Peyer's patch (tissue), 4 donors: ENCODE measurements at regions not wholly inside any gene's neighbourhood (a gene's known extent, or its start where the extent isn't known, plus 50 kb on each side); places are given as distances from the start of the nearest gene placed in this dataset.
A peak's percentile ranks its signal among the peaks of the same experiment; 100 is the strongest.

ENCODE experiments used
- DNase-seq, 3 donors: peaks; one replicate each; pipeline ENCODE4 v3.0.0-alpha.2; 2017 to 2019
- H3K27ac ChIP-seq, 4 donors: fragments of 200-600 bp; sonication (generic); one replicate each; pipeline ENCODE4 v1.5.1; 2016 to 2019
- H3K27me3 ChIP-seq, 2 donors: fragments of 200-600 bp; sonication (generic); one replicate each; pipeline ENCODE4 v1.5.1; 2019
- H3K36me3 ChIP-seq, 3 donors: fragments of 200-600 bp; sonication (generic); one replicate each; pipeline ENCODE4 v1.5.1; 2016 to 2019
- H3K4me1 ChIP-seq, 4 donors: fragments of 200-600 bp; sonication (generic); one replicate each; pipeline ENCODE4 v1.5.1; 2016 to 2019
- H3K4me3 ChIP-seq, 4 donors: fragments of 200-600 bp; sonication (generic); 1 replicate in 3 of 4; 2 replicates in 1 of 4; pipeline ENCODE4 v1.5.1; 2016 to 2019; ENCODE audit warnings: mild to moderate bottlenecking in 1 of 4
- H3K9me3 ChIP-seq, 4 donors: fragments of 200-600 bp; sonication (generic); one replicate each; pipeline ENCODE4 v1.5.1; 2016 to 2019; ENCODE audit warnings: mild to moderate bottlenecking in 1 of 4
- CTCF ChIP-seq, 6 experiments: fragments of 450-650 bp in 4 of 6; fragments of 200-600 bp in 2 of 6; sonication (generic) in 1 of 6; IDR thresholded peaks; one replicate each; pipeline ENCODE4 v1.5.1; 2017 to 2019; ENCODE audit warnings: antibody characterized with exemption in 6 of 6, mild to moderate bottlenecking in 3 of 6, moderate library complexity in 1 of 6
- POLR2A ChIP-seq, 2 donors: fragments of 450-650 bp; IDR thresholded peaks; one replicate each; pipeline ENCODE4 v1.5.1; 2017; ENCODE audit warnings: antibody characterized with exemption in 2 of 2, mild to moderate bottlenecking in 2 of 2, moderate library complexity in 2 of 2

GRCh38 chr2:42984081-42984480 lies 191.7 kb upstream of the HAAO start:
- peak in 1 of 3 donors; percentile 19 for DNase-seq
- Histone ChIP-seq H3K4me1 (peaks cover 0 to 6% (median 0%) of the 10 kb centered on the region in 4 donors), H3K27ac (no peak overlapping the region), H3K9me3 (no peaks in the 10 kb centered on the region), H3K4me3 (no peak overlapping the region), H3K36me3 (no peaks in the 10 kb centered on the region), H3K27me3 (no peaks in the 10 kb centered on the region)
- no peak for TF ChIP-seq POLR2A (IDR thresholded peaks at IDR 0.05)
- no peak for TF ChIP-seq CTCF (IDR thresholded peaks at IDR 0.05)

- no peaks in the 10 kb centered on the region for H3K36me3 ChIP-seq
- no peaks in the 10 kb centered on the region for H3K27me3 ChIP-seq
- no peak for TF ChIP-seq CTCF (IDR thresholded peaks at IDR 0.05)
- no peak for TF ChIP-seq POLR2A (IDR thresholded peaks at IDR 0.05)
- H3K4me1 ChIP-seq, result peaks cover 0 to 6% (median 2%) of the 10 kb centered on the region in 4 donors
- H3K27ac ChIP-seq, result peak overlapping the region in 1 of 4 donors; percentile 70
- no peaks in the 10 kb centered on the region for H3K9me3 ChIP-seq
- DNase-seq, result peak in 1 of 3 donors; percentile 14
- H3K4me3 ChIP-seq, result no peak overlapping the region
Observed at GRCh38 chr2:42980764-42981416, 188.5 kb upstream of the HAAO start.

- Histone ChIP-seq H3K27ac (peak overlapping the region in 2 of 4 donors; percentile 48 to 70), H3K4me1 (peaks cover 0 to 12% (median 3%) of the 10 kb centered on the region in 4 donors), H3K36me3 (no peaks in the 10 kb centered on the region), H3K27me3 (no peaks in the 10 kb centered on the region), H3K9me3 (no peaks in the 10 kb centered on the region), H3K4me3 (no peak overlapping the region)
- TF ChIP-seq CTCF (IDR thresholded peaks at IDR 0.05) (no peak), POLR2A (IDR thresholded peaks at IDR 0.05) (no peak)
- peak; percentile 13 to 72 (median 70) for DNase-seq
Observed at GRCh38 chr2:42979870-42980763, 187.7 kb upstream of the HAAO start.

- TF ChIP-seq POLR2A (IDR thresholded peaks at IDR 0.05) (no peak), CTCF (IDR thresholded peaks at IDR 0.05) (peak in 3 of 6 experiments; percentile 17 to 38 (median 29))
- peaks cover 0 to 19% (median 6%) of the 10 kb centered on the region in 4 donors for H3K4me1 ChIP-seq
- no peaks in the 10 kb centered on the region for H3K9me3 ChIP-seq
- no peaks in the 10 kb centered on the region for H3K27me3 ChIP-seq
- H3K36me3 ChIP-seq, result no peaks in the 10 kb centered on the region
- DNase-seq, result peak in 1 of 3 donors; percentile 70
- peak overlapping the region in 2 of 4 donors; percentile 48 to 71 for H3K27ac ChIP-seq
- no peak overlapping the region for H3K4me3 ChIP-seq
Observed at GRCh38 chr2:42979416-42979869, 187.1 kb upstream of the HAAO start.

GRCh38 chr2:42978887-42979415 lies 186.6 kb upstream of the HAAO start:
- H3K9me3 ChIP-seq, result no peaks in the 10 kb centered on the region
- H3K4me3 ChIP-seq, result no peak overlapping the region
- peak in 1 of 3 donors; percentile 29 for DNase-seq
- H3K27ac ChIP-seq, result peak overlapping the region in 2 of 4 donors; percentile 48 to 71
- TF ChIP-seq POLR2A (IDR thresholded peaks at IDR 0.05) (no peak), CTCF (IDR thresholded peaks at IDR 0.05) (no peak)
- H3K36me3 ChIP-seq, result no peaks in the 10 kb centered on the region
- H3K27me3 ChIP-seq, result no peaks in the 10 kb centered on the region
- H3K4me1 ChIP-seq, result peaks cover 0 to 21% (median 6%) of the 10 kb centered on the region in 4 donors
